ENCODE measurements at regions not wholly inside any gene's neighbourhood (a gene's known extent, or its start where the extent isn't known, plus 50 kb on each side); places are given as distances from the start of the nearest gene placed in this dataset.

DNA sequence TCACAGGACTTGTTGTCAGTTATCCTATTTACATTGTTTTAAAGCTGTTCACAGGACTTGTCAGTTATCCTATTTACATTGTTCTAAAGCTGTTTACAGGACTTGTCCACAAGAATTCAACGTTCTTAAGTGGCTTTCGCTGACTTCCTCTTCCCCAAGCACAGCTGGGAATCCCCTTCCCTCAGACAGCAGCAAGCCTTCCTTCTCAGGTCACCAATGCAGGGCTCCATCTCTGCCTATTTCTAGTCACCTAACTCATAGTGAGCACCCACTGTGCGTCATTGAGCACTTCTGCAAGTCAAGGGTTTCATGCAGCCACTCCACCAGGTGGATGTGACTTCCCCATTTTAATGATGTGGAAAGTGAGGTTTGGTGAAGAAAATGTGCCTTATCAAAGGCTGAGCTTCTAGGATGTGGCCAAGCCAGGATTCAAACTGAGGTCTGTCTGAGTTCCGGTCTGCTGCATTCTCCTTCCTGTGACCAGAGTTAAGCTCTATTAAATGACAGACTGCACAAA, 109.8 kb upstream of the ZNF462 start:
- Histone ChIP-seq H3K9ac (no peak overlapping the region), H3K4me2 (ENCODE audit: low read length) (no peak overlapping the region), H2AFZ (no peak overlapping the region), H3K36me3 (ENCODE audit: control insufficient read depth, insufficient read depth, low read length) (no peaks in the 10 kb centered on the region), H3K4me3 (ENCODE audit: low read depth, low read length) (no peak overlapping the region), H3K4me1 (no peaks in the 10 kb centered on the region), H3K27me3 (ENCODE audit: control insufficient read depth, insufficient read depth, low read length) (no peaks in the 10 kb centered on the region), H3K79me2 (no peaks in the 10 kb centered on the region), H3K9me3 (ENCODE audit: control insufficient read depth, low read length) (no peaks in the 10 kb centered on the region), H3K27ac (no peak overlapping the region)
- TF ChIP-seq, protein P1, sequence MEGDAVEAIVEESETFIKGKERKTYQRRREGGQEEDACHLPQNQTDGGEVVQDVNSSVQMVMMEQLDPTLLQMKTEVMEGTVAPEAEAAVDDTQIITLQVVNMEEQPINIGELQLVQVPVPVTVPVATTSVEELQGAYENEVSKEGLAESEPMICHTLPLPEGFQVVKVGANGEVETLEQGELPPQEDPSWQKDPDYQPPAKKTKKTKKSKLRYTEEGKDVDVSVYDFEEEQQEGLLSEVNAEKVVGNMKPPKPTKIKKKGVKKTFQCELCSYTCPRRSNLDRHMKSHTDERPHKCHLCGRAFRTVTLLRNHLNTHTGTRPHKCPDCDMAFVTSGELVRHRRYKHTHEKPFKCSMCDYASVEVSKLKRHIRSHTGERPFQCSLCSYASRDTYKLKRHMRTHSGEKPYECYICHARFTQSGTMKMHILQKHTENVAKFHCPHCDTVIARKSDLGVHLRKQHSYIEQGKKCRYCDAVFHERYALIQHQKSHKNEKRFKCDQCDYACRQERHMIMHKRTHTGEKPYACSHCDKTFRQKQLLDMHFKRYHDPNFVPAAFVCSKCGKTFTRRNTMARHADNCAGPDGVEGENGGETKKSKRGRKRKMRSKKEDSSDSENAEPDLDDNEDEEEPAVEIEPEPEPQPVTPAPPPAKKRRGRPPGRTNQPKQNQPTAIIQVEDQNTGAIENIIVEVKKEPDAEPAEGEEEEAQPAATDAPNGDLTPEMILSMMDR (IDR thresholded peaks at IDR 0.05) = no peak

GRCh38 chr9:106755736-106756135, 107.2 kb upstream of the ZNF462 start:
- Histone ChIP-seq H2AFZ (no peak overlapping the region), H3K4me1 (no peaks in the 10 kb centered on the region), H3K9ac (no peak overlapping the region), H3K36me3 (ENCODE audit: control insufficient read depth, insufficient read depth, low read length) (no peaks in the 10 kb centered on the region), H3K4me2 (ENCODE audit: low read length) (no peak overlapping the region), H3K79me2 (no peaks in the 10 kb centered on the region), H3K27ac (no peak overlapping the region), H3K27me3 (ENCODE audit: control insufficient read depth, insufficient read depth, low read length) (no peaks in the 10 kb centered on the region), H3K9me3 (ENCODE audit: control insufficient read depth, low read length) (no peaks in the 10 kb centered on the region), H3K4me3 (ENCODE audit: low read depth, low read length) (no peak overlapping the region)
- TF ChIP-seq, protein P1 (IDR thresholded peaks at IDR 0.05) = no peak

GRCh38 chr9:106757514-106757913, 105.5 kb upstream of the ZNF462 start:
- Histone ChIP-seq H3K4me2 (ENCODE audit: low read length) (no peak overlapping the region), H2AFZ (no peak overlapping the region), H3K4me3 (ENCODE audit: low read depth, low read length) (no peak overlapping the region), H3K4me1 (no peaks in the 10 kb centered on the region), H3K9ac (no peak overlapping the region), H3K27ac (no peak overlapping the region), H3K79me2 (no peaks in the 10 kb centered on the region), H3K36me3 (ENCODE audit: control insufficient read depth, insufficient read depth, low read length) (no peaks in the 10 kb centered on the region), H3K27me3 (ENCODE audit: control insufficient read depth, insufficient read depth, low read length) (no peaks in the 10 kb centered on the region), H3K9me3 (ENCODE audit: control insufficient read depth, low read length) (no peaks in the 10 kb centered on the region)
- TF ChIP-seq, protein P1 (IDR thresholded peaks at IDR 0.05) = no peak

GRCh38 chr9:106758911-106759310, 104.1 kb upstream of the ZNF462 start:
- no peak overlapping the region for H3K4me2 ChIP-seq (ENCODE audit: low read length)
- no peak overlapping the region for H3K9ac ChIP-seq
- TF ChIP-seq, protein P1 (IDR thresholded peaks at IDR 0.05) = no peak
- H3K4me3 ChIP-seq (ENCODE audit: low read depth, low read length) = no peak overlapping the region
- no peaks in the 10 kb centered on the region for H3K27me3 ChIP-seq (ENCODE audit: control insufficient read depth, insufficient read depth, low read length)
- H3K9me3 ChIP-seq (ENCODE audit: control insufficient read depth, low read length) = no peaks in the 10 kb centered on the region
- no peaks in the 10 kb centered on the region for H3K4me1 ChIP-seq
- no peaks in the 10 kb centered on the region for H3K36me3 ChIP-seq (ENCODE audit: control insufficient read depth, insufficient read depth, low read length)
- no peak overlapping the region for H2AFZ ChIP-seq
- no peaks in the 10 kb centered on the region for H3K79me2 ChIP-seq
- H3K27ac ChIP-seq = no peak overlapping the region

DNA sequence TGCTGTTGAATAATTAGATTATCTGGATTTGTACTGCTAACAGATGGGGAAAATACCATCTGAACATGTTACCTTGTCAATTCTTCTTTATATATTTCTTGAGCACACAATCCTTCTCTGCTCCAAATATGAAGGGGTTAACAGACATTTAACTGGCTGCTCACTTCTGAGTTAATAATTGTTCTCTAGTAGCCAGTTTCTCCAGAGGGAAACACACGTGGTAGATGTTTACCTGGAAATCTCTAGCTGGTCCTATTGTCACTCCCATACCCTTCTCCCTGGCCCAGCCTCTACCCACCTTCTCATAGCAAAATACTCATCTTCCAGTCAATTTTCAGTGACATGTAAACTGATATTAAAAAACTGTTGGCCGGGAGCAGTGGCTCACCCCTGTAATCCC, 101.5 kb upstream of the ZNF462 start:
- no peaks in the 10 kb centered on the region for H3K4me1 ChIP-seq
- no peak overlapping the region for H3K4me2 ChIP-seq (ENCODE audit: low read length)
- H2AFZ ChIP-seq = no peak overlapping the region
- no peaks in the 10 kb centered on the region for H3K9me3 ChIP-seq (ENCODE audit: control insufficient read depth, low read length)
- no peaks in the 10 kb centered on the region for H3K79me2 ChIP-seq
- TF ChIP-seq, protein P1 (IDR thresholded peaks at IDR 0.05) = no peak
- no peak overlapping the region for H3K4me3 ChIP-seq (ENCODE audit: low read depth, low read length)
- no peaks in the 10 kb centered on the region for H3K36me3 ChIP-seq (ENCODE audit: control insufficient read depth, insufficient read depth, low read length)
- H3K9ac ChIP-seq = no peak overlapping the region
- no peak overlapping the region for H3K27ac ChIP-seq
- H3K27me3 ChIP-seq (ENCODE audit: control insufficient read depth, insufficient read depth, low read length) = no peaks in the 10 kb centered on the region

Data from parathyroid adenoma (tissue), 2 donors.